GM18502 (cell line): ENCODE measurements at regions not wholly inside any gene's neighbourhood (a gene's known extent, or its start where the extent isn't known, plus 50 kb on each side); places are given as distances from the start of the nearest gene placed in this dataset.

Experiments used
- ATAC-seq: cut with Tn5 transposase; IDR thresholded peaks from one replicate; pipeline ENCODE4 v1.9.1; 2021; ENCODE audit warnings: mild to moderate bottlenecking; ENCODE audit not compliant: unreplicated experiment, poor library complexity

DNA sequence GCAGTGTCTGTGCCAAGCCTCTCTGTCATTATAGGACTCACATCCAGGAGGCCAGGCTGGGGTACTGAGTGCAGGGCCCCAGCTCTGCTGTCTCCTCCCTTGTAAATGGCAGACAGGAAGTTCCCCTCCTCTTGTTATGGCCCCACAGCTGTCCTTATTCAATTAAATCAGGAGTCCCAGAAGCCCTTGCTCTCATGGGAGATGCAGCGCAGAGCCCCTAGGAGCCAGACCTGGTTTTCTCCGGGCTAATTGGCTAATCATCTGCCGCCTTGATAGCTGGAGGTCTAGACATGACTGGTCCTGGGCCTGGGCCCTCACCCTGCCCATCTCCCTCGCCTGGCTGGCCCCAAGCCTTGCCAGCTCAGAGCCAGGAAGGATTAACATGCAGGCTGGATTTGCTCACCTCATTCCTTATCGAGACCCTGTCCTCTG, 172.0 kb downstream of the VEGFA start:
- ATAC-seq: no peak

GRCh38 chr6:43941174-43941573, 171.2 kb downstream of the VEGFA start:
- ATAC-seq: no peak

DNA sequence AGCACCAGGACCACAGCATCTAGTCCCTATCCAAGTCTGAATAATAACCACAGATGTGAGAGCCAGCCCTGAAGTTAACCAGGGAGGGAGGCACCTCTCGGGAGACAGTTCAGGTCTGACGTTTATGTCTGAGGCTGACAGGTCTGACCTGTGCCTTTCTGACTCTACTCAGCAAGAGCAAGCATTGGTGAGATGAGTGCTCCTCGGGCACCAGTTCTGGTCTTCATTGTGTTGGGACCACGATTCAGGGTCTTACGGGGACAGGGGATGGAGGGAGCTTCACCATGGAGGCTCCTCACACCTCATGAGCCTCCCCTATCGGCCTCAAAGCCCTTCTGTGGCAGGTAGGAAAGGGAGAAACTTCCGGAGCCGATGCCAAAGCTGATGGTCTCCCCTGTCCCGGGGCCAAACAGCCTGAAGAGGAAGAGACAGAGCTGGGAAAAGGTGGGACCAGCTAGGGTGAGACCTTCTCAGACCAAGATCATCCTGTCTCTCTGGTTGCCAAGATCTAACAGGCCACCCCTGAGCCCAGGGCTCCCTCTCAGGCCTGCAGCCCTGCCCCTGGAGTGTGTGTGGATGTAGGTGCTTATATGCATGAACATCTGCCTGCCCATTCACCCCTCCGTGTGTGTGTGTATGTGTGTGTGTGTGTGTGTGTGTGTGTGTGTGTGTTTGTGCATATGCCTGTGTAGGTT, 170.5 kb downstream of the VEGFA start:
- no peak for ATAC-seq

DNA sequence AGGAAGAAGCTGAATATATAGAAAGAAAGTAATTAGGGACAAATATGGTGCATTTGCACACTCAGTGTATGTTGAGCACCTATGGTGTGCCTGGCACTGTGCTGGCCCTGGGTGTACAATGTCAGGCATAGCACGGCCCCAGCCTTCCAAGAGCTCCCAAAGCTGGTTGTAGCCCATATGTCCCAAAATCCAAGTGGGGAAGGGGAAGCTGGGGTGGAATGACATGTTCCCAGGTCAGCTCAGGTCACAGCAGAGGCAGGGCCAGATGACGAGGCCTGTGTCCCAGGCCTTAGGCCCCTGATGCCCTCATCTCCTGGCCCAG, 170.0 kb downstream of the VEGFA start:
- ATAC-seq: no peak

DNA sequence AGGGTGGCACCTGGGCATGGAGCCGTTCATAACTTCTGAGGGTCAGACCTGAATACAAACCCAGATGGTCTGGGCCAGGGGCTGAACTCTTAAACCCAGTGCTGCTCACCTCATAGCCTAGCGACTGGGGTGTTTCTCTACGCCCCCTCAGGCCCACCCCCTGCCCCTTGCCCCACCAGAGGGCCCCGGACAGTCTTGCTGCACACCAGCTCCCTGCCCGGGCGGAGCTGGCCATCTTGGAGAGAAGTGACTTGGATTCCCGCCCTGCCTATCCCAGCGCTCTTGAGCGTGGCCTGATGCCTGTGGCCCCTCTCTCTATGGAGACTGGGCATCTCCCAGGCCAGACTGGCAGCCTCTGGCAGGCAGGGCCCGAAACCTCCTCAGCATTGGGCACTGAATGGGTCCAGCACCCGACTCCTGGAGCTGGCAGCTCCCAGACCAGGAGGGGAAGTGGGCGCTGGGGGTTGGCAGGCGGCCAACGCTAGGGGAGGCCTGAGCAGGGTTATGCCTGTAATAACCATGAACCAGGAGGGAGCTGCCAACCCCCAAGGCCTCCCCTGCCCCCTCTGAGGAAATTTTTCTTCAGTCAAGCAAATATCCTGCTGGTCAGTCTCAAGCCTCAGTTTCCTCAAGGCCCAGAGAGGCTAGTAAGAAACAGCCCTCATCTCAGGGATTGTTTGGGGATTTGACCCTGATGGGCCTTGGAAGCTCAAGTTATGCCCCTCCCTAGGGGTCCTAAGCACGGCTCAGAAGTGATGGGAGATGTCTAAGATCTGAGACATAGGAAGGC, 169.5 kb downstream of the VEGFA start:
- no peak for ATAC-seq

- ATAC-seq: no peak
Observed at GRCh38 chr6:43938178-43939105, 168.4 kb downstream of the VEGFA start.

GRCh38 chr6:43937236-43938177, 167.5 kb downstream of the VEGFA start:
- ATAC-seq: no peak

DNA sequence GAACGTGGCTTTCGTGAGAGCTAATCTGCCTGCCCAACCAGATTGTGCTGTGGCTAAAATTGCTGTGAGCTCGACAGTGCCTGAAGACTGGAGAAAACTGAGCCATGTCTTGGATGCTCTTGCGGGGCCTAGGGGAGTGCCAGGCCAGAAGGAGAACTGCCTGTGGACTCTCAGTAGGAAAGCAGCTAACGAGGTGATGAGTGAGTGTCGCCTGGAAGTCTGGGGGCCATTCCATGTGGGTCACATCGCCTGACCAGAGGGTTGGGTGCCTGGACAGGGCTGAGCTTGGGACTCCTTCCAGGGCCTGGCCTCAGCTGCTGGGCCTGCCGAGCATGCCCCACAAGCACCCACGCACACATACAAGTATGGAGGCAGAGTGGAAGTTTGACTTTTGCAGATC, 166.5 kb downstream of the VEGFA start:
- no peak for ATAC-seq

- no peak for ATAC-seq
Observed at GRCh38 chr6:43935921-43936439, 166.0 kb downstream of the VEGFA start.

DNA sequence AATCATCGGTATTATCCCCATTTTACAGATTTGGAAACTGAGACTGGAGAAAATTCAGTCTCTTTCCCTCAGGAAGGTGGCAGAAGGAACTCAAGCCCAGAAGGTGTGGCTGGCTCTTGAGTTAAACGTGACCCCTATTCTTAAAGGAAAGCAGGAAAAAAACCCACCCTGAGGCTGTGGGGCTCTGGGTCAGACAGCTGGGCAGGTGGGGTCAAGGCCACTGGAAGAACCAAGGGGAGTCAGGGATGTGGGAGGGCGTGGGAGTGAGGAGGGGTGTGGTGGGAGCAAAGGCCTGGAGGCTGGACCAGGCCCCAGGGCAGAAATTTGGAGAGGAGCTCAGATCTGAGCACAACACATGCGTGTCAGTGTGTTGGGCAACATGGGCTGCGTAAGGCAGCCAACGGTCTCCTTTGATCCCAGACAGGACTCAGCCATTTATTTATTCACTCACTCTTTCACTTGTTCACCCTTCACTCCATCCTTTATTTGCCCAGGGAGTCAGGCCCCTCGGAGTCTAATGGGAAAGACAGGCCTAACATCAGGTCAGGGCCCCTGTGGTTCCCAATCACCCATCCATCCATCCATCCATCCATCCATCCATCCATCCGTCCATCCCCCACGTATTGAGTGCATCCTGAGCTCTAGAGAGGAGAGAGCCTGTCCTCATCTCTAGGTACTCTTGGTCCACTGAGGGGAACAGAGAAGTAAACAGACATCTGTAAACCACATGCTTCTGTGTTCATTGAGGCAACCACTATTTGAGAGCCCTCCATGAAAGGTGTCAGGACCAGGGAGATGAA, 165.0 kb downstream of the VEGFA start:
- no peak for ATAC-seq

DNA sequence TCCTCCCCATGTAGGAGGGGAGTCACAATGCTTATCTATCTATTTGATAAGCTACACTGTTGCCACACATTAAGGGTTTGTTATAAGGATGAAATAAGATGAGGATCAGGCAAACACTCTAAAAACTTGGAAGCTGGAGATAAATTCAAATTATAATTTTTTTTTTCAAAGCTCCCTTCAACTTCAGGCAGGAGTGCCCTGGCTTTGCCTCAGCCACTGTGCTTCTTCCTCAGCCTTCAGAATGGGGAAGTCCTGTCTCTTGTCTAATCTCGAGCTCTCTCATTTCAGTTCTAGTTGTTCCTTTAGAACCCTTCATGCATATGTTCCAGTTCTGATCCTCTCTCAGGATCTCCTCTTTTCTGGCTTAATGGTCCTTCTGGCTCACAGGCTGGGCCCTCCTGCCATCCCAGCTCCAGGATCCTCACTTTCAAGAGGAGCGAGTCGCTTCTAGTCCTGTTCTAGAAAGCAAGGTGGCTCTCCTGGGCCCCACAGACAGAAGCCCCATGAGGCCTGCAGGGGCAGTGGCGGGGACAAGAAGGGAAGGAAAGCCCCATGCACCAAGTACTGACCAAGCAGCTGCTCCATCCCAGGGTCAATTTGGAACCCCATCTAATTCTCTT, 164.3 kb downstream of the VEGFA start:
- no peak for ATAC-seq

- ATAC-seq: no peak
Observed at GRCh38 chr6:43933148-43933885, 163.3 kb downstream of the VEGFA start.

- no peak for ATAC-seq
Observed at GRCh38 chr6:43932259-43933147, 162.5 kb downstream of the VEGFA start.

DNA sequence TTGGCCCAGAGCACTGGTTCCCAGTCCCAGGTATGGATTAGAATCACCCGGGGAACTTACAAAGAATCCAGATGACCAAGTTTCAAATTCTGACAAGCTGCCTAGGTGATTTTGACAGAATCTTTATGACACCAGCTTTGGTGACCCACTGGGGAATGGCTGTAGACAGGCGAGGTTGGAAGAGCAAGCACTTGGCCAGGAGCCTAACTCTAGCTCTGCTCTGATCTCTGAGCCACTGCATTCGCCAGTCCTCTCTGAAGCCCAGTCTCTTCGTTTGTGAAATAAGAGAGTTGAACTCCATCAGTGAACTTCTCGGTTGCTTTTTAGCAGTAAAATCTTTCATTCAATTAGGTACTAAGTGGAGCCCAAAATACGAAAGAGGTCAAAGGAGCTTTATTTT, 161.2 kb downstream of the VEGFA start:
- ATAC-seq: no peak

- no peak for ATAC-seq
Observed at GRCh38 chr6:43930440-43931154, 160.6 kb downstream of the VEGFA start.

DNA sequence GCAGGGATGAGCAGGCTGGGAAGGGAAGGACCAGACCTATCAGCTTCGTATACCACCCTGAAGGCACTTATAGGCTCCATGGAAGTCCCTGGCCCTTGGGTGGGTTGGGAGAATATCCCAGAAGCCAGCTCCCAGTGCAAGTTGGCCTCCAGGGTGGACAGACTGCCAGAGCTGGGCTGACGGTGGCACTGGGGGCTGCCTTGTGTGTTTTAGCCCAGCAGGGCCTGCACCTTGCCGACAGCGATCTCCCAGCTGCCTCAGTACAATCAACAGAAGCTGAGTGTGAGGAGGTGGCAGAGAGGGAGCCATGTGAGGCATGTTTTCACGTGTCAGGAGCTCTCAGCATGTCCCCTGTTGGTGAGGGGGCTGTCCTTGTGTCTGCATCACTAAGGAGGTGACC, 159.5 kb downstream of the VEGFA start:
- no peak for ATAC-seq
